ENCODE measurements at regions not wholly inside any gene's neighbourhood (a gene's known extent, or its start where the extent isn't known, plus 50 kb on each side); places are given as distances from the start of the nearest gene placed in this dataset.

DNA sequence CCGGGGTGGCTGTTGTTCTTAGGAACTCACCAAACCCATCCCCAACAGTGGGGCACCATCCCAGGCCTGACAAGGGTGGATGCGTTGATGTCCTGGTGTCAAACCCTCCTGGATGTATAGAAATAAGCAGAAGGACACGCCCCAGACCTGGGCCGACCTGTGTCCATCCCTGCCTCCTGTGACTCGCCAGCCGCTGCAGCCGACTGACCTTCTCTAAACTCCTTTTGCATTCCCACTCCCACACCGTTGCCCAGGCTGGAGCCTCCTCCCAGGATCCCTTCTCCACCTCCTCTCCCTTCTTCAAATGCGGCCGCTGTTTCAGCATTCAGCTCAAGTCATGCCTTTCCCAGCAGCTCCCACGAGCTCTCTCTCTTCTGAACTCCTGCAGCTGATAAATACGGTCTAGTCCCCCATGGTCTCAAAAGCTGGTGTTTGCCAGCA is 213.2 kb upstream of the IER5L start:
- TF ChIP-seq, protein P1, sequence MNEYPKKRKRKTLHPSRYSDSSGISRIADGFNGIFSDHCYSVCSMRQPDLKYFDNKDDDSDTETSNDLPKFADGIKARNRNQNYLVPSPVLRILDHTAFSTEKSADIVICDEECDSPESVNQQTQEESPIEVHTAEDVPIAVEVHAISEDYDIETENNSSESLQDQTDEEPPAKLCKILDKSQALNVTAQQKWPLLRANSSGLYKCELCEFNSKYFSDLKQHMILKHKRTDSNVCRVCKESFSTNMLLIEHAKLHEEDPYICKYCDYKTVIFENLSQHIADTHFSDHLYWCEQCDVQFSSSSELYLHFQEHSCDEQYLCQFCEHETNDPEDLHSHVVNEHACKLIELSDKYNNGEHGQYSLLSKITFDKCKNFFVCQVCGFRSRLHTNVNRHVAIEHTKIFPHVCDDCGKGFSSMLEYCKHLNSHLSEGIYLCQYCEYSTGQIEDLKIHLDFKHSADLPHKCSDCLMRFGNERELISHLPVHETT (tag by site-specific recombination; IDR thresholded peaks at IDR 0.05): no peak
- TF ChIP-seq ZFP37 (tag by site-specific recombination; IDR thresholded peaks at IDR 0.05) (no peak), ZNF404 (tag by site-specific recombination; IDR thresholded peaks at IDR 0.05) (no peak), ZNF654 (tag by site-specific recombination; IDR thresholded peaks at IDR 0.05; ENCODE audit: low read depth) (no peak), ZNF530 (tag by site-specific recombination; IDR thresholded peaks at IDR 0.05; ENCODE audit: low read depth) (no peak)
